T-helper 2 cell treated with Interferon-gamma antibody and Interleukin-4, amounts not matched to agents 100 ng/mL and 5 ng/mL, for 36 hours (primary cell): ENCODE measurements at regions not wholly inside any gene's neighbourhood (a gene's known extent, or its start where the extent isn't known, plus 50 kb on each side); places are given as distances from the start of the nearest gene placed in this dataset.

Experiments used
- intact Hi-C: fragments of 100-400 bp; cut with micrococcal nuclease; formaldehyde crosslinking; loops from one replicate; pipeline ENCODE4 v1.15.1; 2023

GRCh38 chr13:75135325-75135825 is 346.6 kb downstream of the TBC1D4 start:
- intact Hi-C loops = no loop called here

- intact Hi-C loops = no loop called here
Observed at GRCh38 chr13:75132701-75133695, 349.0 kb downstream of the TBC1D4 start.

GRCh38 chr13:75129331-75129730 is 352.6 kb downstream of the TBC1D4 start:
- intact Hi-C loops = no loop called here

- intact Hi-C loops = no loop called here
Observed at GRCh38 chr13:75124415-75124814, 357.6 kb downstream of the TBC1D4 start.

- intact Hi-C loops = no loop called here
Observed at GRCh38 chr13:75123428-75123827, 358.5 kb downstream of the TBC1D4 start.

- intact Hi-C loops = no loop called here
Observed at GRCh38 chr13:75120085-75120484, 361.9 kb downstream of the TBC1D4 start.

- intact Hi-C loops = no loop called here
Observed at GRCh38 chr13:75115171-75115570, 366.8 kb downstream of the TBC1D4 start.

- intact Hi-C loops = no loop called here
Observed at GRCh38 chr13:75103976-75104375, 378.0 kb downstream of the TBC1D4 start.

- intact Hi-C loops = no loop called here
Observed at GRCh38 chr13:75102001-75102716, 379.8 kb downstream of the TBC1D4 start.

- intact Hi-C loops = no loop called here
Observed at GRCh38 chr13:75101348-75101747, 380.6 kb downstream of the TBC1D4 start.

- intact Hi-C loops = no loop called here
Observed at GRCh38 chr13:75092143-75092542, 389.8 kb downstream of the TBC1D4 start.

- intact Hi-C loops = no loop called here
Observed at GRCh38 chr13:75091718-75092117, 390.3 kb downstream of the TBC1D4 start.

GRCh38 chr13:75090872-75091615 is 390.9 kb downstream of the TBC1D4 start:
- intact Hi-C loops = no loop called here

GRCh38 chr13:75088915-75089314 is 393.1 kb downstream of the TBC1D4 start:
- intact Hi-C loops = no loop called here

GRCh38 chr13:75079226-75079625 is 402.7 kb downstream of the TBC1D4 start:
- intact Hi-C loops = no loop called here

- intact Hi-C loops = no loop called here
Observed at GRCh38 chr13:75076476-75076875, 405.5 kb downstream of the TBC1D4 start.

GRCh38 chr13:75073786-75074185 is 408.2 kb downstream of the TBC1D4 start:
- intact Hi-C loops = no loop called here

GRCh38 chr13:75072891-75073290 is 409.1 kb downstream of the TBC1D4 start:
- intact Hi-C loops = no loop called here

- intact Hi-C loops = no loop called here
Observed at GRCh38 chr13:75072368-75072767, 409.6 kb downstream of the TBC1D4 start.

- intact Hi-C loops = no loop called here
Observed at GRCh38 chr13:75071796-75072195, 410.2 kb downstream of the TBC1D4 start.

GRCh38 chr13:75071395-75071794 is 410.6 kb downstream of the TBC1D4 start:
- intact Hi-C loops = no loop called here
